ENCODE measurements at regions not wholly inside any gene's neighbourhood (a gene's known extent, or its start where the extent isn't known, plus 50 kb on each side); places are given as distances from the start of the nearest gene placed in this dataset.

GRCh38 chr9:120294003-120294402, 286.0 kb downstream of the CDK5RAP2 start:
- CTCF ChIA-PET, result interaction anchor here (1.1 to 1.3 kb wide), 2 partner anchors 9 to 183 kb away, joined by 3 read pairs; no protein-coding TSS in a partner anchor
- no peak overlapping the region for H3K4me3 ChIP-seq
- ATAC-seq (no peak), DNase-seq (ENCODE audit: low read depth in 1 of 2, low spot score in 1 of 2) (no peak), FAIRE-seq (no peak)
- WGBS (ENCODE audit: missing lambda C conversion rate), result 1% methylated on average over 4 of the region's 4 CpGs
- no peak overlapping the region for H3K27ac ChIP-seq
- H3K9me3 ChIP-seq, result no peaks in the 10 kb centered on the region; the same call in 2 of the 3 replicates
- H3K4me2 ChIP-seq, result no peak overlapping the region
- H3K4me1 ChIP-seq, result peaks cover 4% of the 10 kb centered on the region; the same call in 1 of the 3 replicates
- TF ChIP-seq CHD2 (IDR thresholded peaks at IDR 0.05; ENCODE audit: low read length, partially characterized antibody), result no peak
- peak; percentile 79 for TF ChIP-seq MAFK (IDR thresholded peaks at IDR 0.05; ENCODE audit: partially characterized antibody)
- TF ChIP-seq NFE2L2 (conservative IDR thresholded peaks at IDR 0.05; ENCODE audit: low read length), result no peak
- POLR2A ChIA-PET, result no interaction called here

GRCh38 chr9:120292606-120293005, 287.4 kb downstream of the CDK5RAP2 start:
- Histone ChIP-seq H3K4me3 (no peak overlapping the region), H3K27ac (no peak overlapping the region), H3K4me1 (peaks cover 4% of the 10 kb centered on the region; the same call in 1 of the 3 replicates), H3K9me3 (no peaks in the 10 kb centered on the region; the same call in 2 of the 3 replicates), H3K4me2 (no peak overlapping the region)
- ChIA-PET POLR2A (no interaction called here), CTCF (no interaction called here)
- no peak for FAIRE-seq
- 0% methylated on average over 1 of the region's 1 CpG for WGBS (ENCODE audit: missing lambda C conversion rate)
- no peak for DNase-seq (ENCODE audit: low read depth in 1 of 2, low spot score in 1 of 2)
- no peak for ATAC-seq
- TF ChIP-seq CEBPB (IDR thresholded peaks at IDR 0.05) (no peak; a peak in 1 of 4 replicates), ZNF302 (CRISPR knock-in tag; IDR thresholded peaks at IDR 0.05) (no peak)

GRCh38 chr9:120291050-120291449, 288.9 kb downstream of the CDK5RAP2 start:
- POLR2A ChIA-PET, result no interaction called here

More at GRCh38 chr9:120291050-120291449, 288.9 kb downstream of the CDK5RAP2 start:
- CTCF ChIA-PET, result no interaction called here
- H3K4me2 ChIP-seq, result no peak overlapping the region
- H3K4me3 ChIP-seq, result no peak overlapping the region
- no peak overlapping the region for H3K27ac ChIP-seq
- ATAC-seq (no peak), FAIRE-seq (no peak), DNase-seq (ENCODE audit: low read depth in 1 of 2, low spot score in 1 of 2) (no peak)
- WGBS (ENCODE audit: missing lambda C conversion rate), result 93% methylated on average over 3 of the region's 3 CpGs
- no peaks in the 10 kb centered on the region; the same call in 2 of the 3 replicates for H3K9me3 ChIP-seq
- peaks cover 4% of the 10 kb centered on the region; the same call in 1 of the 3 replicates for H3K4me1 ChIP-seq
- TF ChIP-seq HDAC2 (IDR thresholded peaks at IDR 0.05) (no peak), REST (IDR thresholded peaks at IDR 0.05) (no peak), BHLHE40 (IDR thresholded peaks at IDR 0.05; ENCODE audit: low read depth, low read length) (no peak), MYC (IDR thresholded peaks at IDR 0.05; ENCODE audit: borderline replicate concordance, low read length) (no peak), TFCP2L1 (CRISPR knock-in tag; IDR thresholded peaks at IDR 0.05) (no peak), MAFK (IDR thresholded peaks at IDR 0.05; ENCODE audit: partially characterized antibody) (no peak), CTCF (IDR thresholded peaks at IDR 0.05) (no peak), NPAS2 (CRISPR knock-in tag; IDR thresholded peaks at IDR 0.05; ENCODE audit: borderline replicate concordance) (no peak), HES2 (IDR thresholded peaks at IDR 0.05) (no peak), ZNF302 (CRISPR knock-in tag; IDR thresholded peaks at IDR 0.05) (no peak), POLR2AphosphoS2 (conservative IDR thresholded peaks at IDR 0.05; ENCODE audit: low read length) (no peak), FOSB (CRISPR knock-in tag; IDR thresholded peaks at IDR 0.05) (no peak), GATA3 (IDR thresholded peaks at IDR 0.05; ENCODE audit: borderline replicate concordance) (no peak)

Measured in A549 (cell line).